GM21367 (cell line): ENCODE measurements at regions not wholly inside any gene's neighbourhood (a gene's known extent, or its start where the extent isn't known, plus 50 kb on each side); places are given as distances from the start of the nearest gene placed in this dataset.
A peak's percentile ranks its signal among the peaks of the same experiment; 100 is the strongest.

Experiments used
- ATAC-seq: cut with Tn5 transposase; IDR thresholded peaks from one replicate; pipeline ENCODE4 v1.9.1; 2021; ENCODE audit not compliant: unreplicated experiment

DNA sequence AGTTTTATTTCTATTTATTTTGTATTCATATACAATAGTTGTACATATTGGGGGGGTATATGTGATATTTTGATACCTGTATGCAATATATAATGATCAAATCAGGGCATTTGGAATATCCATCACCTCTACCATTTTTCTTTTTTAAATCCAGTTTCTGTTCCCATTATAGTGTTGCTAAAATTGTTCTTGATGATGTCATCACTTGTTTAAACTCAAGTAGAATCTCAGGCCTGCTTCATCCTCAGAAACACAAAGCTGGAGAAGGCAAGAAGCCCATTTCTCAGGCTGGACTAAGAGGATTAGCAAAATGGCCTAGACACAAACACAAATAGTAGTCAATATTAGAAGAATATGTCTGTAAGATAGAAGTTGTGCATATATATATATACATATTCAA is 747.1 kb upstream of the ACVR2A start:
- no peak for ATAC-seq

DNA sequence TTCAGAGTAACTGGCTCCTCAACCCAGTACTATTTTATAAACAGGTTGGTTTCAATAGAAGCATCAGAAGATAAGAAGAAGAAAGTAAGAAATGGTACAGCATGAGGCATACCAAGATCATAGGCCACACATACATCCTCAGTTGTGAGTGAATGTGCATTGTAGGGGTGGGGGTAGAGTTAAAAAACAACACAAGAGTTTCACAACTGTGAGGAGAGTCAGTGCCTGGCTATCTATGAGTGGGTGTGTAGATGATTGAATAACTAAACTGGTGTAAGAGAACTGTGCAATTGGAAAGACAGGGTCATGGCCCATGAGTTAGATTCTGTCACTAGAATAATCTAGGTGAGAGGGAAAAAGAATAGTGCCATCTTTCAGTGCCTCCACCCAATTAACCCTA is 748.2 kb upstream of the ACVR2A start:
- ATAC-seq, result no peak

DNA sequence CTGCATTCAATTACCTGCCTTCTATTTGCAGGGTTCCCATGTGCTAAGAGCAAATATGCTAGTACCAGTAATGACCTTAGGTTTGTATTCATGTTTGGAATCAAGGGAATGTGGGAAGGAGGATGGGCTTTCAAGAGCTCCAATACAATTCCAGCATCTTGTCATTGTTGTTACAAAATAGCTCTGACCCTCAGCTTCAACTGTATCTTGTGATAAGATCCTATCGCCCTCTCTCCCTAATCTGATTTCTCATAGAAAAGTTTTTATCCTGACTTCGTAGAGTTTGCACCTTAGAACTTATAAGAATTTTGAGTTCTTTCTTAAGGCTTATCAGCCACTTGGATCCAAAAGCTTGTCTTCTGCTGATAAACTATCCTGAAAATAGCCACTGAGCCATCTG is 749.5 kb upstream of the ACVR2A start:
- ATAC-seq, result no peak

DNA sequence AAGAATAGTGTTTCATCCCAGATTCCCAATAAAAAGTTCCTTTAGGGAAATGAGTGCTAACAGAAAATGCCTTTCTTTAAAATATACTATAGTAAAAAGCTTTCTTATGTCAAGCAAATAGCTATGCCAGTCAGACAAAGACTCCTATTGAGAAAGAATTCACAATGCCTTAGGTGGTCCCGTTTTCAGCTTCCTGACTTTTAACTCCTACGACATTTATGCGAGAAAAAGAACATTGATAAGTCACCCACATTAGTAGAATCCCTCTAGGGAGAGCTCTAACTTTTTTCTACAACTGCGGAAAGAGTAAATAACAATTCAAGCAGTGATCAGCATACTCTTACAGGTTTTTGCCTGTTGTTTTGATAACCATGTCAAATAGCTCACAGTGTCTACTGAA is 750.8 kb upstream of the ACVR2A start:
- no peak for ATAC-seq

GRCh38 chr2:147092266-147092665 is 752.6 kb upstream of the ACVR2A start:
- ATAC-seq, result no peak

- ATAC-seq, result no peak
Measured at GRCh38 chr2:147091448-147091847, 753.4 kb upstream of the ACVR2A start.

- ATAC-seq, result no peak
Measured at GRCh38 chr2:147088871-147089270, 756.0 kb upstream of the ACVR2A start.

GRCh38 chr2:147086715-147087114 is 758.1 kb upstream of the ACVR2A start:
- no peak for ATAC-seq

GRCh38 chr2:147083664-147084063 is 761.2 kb upstream of the ACVR2A start:
- ATAC-seq, result no peak

DNA sequence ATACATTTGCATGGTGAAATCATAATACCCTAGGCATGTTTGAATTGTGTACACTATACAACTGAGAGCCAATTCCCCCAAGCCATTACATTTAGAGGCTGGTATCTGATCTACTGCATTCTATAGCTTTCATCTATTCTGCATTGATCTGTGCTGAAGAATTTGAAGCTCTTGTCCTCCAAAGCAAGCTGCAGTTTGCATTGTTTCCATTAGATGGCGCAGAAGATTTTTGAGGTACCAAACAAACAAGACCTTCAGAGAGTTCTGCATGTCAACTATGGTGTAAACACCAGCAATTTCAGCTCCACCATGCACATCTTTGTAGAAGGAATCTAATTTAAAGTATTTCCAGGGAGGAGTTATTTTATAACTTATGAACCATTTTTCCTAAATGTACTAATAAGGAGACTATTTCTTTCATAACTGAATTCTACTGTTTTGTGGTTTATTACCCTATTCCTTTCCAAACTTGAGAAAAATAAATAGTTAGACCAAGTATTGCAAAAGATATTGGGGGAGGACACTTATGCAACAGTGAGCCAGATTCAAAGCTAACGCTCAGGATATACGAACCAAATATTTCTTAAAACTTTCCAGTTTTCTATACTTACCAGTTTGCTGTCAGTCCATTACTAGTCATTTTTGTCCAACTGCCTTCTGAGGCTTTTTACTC is 761.8 kb upstream of the ACVR2A start:
- peak; percentile 92 for ATAC-seq

GRCh38 chr2:147081831-147082230 is 763.0 kb upstream of the ACVR2A start:
- no peak for ATAC-seq

- ATAC-seq, result no peak
Measured at GRCh38 chr2:147076634-147077033, 768.2 kb upstream of the ACVR2A start.

GRCh38 chr2:147068071-147068470 is 776.8 kb upstream of the ACVR2A start:
- no peak for ATAC-seq

- ATAC-seq, result no peak
Measured at GRCh38 chr2:147067136-147067535, 777.7 kb upstream of the ACVR2A start.

DNA sequence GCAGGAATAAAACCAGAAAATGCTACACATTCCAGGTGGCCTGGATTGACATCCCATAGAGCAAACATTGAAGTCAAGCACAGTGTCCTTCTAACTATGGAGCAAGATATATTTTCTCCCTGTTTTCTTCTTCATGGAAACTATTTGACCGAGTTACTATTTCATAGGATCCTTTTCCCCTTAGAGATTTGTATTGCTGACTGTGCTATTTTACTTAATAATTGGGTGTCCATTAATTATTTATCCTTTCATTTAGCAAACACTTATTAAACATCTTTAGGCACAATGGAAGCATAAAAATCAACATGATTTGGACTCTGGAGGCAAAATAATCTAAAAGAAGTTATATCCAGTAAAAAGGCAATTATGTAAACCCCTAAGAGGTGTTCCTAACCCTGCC is 782.8 kb upstream of the ACVR2A start:
- ATAC-seq, result no peak

- ATAC-seq, result no peak
Measured at GRCh38 chr2:147061269-147061668, 783.6 kb upstream of the ACVR2A start.

DNA sequence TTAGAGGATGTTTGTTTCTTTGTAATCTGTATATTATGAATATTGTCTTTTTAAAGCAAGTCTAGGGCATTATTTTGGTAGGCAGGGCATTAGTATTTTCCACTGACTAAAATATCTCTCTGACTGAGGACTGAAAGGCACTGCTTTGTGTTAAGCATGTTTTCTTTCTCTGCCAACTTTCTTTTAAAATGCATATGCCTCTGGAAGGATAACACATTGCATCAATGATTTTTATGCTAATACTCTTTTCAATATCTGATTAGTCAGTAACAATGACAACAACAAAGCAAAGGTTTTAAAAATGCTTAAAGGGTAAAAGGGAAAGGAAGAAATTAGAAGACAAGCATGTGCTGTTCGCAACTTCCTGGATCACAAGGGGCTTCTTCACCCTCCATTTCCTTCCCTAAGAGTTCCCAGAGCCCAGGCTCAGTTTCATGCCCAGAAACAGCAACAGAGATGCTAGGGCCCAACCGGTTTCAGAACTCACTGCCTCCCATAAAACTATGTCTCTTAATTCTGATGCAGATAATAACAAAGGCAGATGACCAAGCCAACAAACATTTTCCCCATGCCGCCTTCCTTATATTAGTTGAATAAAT is 786.8 kb upstream of the ACVR2A start:
- no peak for ATAC-seq

- ATAC-seq, result no peak
Measured at GRCh38 chr2:147051814-147052213, 793.0 kb upstream of the ACVR2A start.

DNA sequence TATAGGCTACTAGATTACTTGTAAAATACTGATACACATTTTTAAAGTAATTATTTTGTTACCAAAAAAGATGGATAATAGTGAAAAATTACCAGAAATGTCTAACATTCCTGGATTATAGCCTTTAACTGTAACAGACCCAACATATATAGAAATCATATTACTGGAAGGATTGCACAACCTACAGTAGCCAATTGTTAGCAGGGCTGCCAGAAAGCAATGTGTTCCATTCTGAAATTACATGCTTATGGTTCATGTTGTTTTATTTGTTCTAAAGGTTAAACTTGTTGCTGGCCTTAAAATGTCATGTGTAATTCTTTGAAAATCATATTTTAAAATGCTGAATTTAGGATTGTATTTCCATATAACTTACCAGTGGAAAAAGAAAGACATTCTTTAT is 793.6 kb upstream of the ACVR2A start:
- no peak for ATAC-seq

DNA sequence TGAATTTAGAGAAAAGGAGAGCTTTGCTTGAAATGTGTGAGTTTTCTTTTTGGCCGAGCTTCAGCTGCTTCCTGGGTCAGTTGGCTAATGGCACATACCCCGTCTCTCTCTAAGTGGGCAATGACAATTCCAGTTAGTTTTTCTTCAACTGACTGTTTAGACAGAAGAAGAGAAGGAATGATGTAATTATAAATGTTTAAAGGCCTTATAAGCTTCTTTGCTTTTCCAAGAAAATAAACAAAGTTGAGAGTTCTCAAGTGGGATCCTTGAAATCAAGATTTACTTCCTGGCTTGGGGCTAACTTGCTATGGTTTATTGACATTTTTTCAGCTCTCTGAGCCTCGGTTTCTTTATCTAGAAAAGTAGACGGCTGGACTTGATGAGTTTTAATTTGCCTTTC is 794.9 kb upstream of the ACVR2A start:
- no peak for ATAC-seq

DNA sequence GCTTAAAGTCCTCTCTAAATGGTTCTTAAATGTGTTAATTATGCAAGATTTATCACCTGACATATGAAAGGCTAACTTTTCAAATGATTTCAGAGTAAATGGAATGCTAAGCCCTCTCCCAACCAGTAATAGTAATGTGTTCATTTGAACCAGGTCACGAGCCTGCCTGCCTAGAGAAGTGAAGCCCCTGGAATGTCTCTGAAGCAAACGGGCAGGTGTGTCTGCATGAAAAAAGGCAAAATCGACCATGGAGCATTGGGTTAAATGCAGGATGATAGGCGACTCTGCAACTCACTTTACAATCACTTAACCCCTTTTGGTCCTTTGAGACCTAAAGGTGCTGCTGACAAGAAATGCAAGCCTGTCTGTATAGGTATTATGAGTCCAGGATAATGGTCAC is 798.4 kb upstream of the ACVR2A start:
- no peak for ATAC-seq

GRCh38 chr2:147045113-147045512 is 799.7 kb upstream of the ACVR2A start:
- peak; percentile 84 for ATAC-seq

- ATAC-seq, result no peak
Measured at GRCh38 chr2:147041121-147041494, 803.7 kb upstream of the ACVR2A start.
